ENCODE measurements at regions not wholly inside any gene's neighbourhood (a gene's known extent, or its start where the extent isn't known, plus 50 kb on each side); places are given as distances from the start of the nearest gene placed in this dataset.

GRCh38 chr4:3869661-3870566 lies 103.7 kb downstream of the ADRA2C start:
- TF ChIP-seq CTCF (IDR thresholded peaks at IDR 0.05; ENCODE audit: control insufficient read depth, insufficient read depth, low read depth, low read length, missing control alignments): no peak
- no peak for DNase-seq (ENCODE audit: low read depth)
- no peak overlapping the region for H3K4me3 ChIP-seq (ENCODE audit: control insufficient read depth, low read depth, low read length)

- no peak for DNase-seq (ENCODE audit: low read depth)
- H3K4me3 ChIP-seq (ENCODE audit: control insufficient read depth, low read depth, low read length): no peak overlapping the region
- no peak for TF ChIP-seq CTCF (IDR thresholded peaks at IDR 0.05; ENCODE audit: control insufficient read depth, insufficient read depth, low read depth, low read length, missing control alignments)
Measured at GRCh38 chr4:3870567-3870962, 104.4 kb downstream of the ADRA2C start.

DNA sequence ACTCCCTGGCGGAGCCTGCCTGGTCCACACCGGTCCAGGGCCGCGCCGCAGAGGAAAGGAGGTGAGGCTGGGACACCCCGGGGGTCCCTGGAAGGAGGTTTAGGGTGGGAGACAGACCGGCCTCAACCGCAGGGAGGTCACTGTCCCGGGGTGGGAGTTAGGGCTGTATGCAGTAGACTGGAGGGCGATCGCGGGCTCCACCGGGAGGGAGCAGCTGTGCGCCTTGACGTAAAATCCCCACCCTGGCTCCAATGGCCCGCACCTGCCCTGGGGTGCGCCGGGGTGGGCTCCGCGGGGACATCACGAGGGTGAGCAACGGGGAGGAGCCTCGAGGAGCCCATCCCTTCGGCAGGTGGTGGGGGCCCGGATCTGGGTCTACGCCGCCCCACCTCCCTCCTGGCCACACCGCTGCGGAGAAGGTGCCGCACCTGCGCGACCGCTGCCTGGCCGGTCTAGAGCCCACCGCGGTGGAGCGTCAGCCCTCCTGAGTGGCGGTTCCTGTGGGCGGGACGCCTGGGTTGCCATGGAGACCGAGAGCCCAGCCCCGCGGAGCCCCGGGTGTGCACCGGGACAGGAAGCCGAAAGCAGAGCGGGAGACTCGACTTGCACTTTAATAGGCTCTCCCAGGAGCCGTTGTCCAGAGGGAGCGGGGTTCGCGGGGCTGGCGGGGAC lies 105.1 kb downstream of the ADRA2C start:
- no peak for TF ChIP-seq CTCF (IDR thresholded peaks at IDR 0.05; ENCODE audit: control insufficient read depth, insufficient read depth, low read depth, low read length, missing control alignments)
- DNase-seq (ENCODE audit: low read depth): no peak
- no peak overlapping the region for H3K4me3 ChIP-seq (ENCODE audit: control insufficient read depth, low read depth, low read length)

GRCh38 chr4:3871881-3872833 lies 106.0 kb downstream of the ADRA2C start:
- no peak for TF ChIP-seq CTCF (IDR thresholded peaks at IDR 0.05; ENCODE audit: control insufficient read depth, insufficient read depth, low read depth, low read length, missing control alignments)
- H3K4me3 ChIP-seq (ENCODE audit: control insufficient read depth, low read depth, low read length): no peak overlapping the region
- no peak for DNase-seq (ENCODE audit: low read depth)

DNA sequence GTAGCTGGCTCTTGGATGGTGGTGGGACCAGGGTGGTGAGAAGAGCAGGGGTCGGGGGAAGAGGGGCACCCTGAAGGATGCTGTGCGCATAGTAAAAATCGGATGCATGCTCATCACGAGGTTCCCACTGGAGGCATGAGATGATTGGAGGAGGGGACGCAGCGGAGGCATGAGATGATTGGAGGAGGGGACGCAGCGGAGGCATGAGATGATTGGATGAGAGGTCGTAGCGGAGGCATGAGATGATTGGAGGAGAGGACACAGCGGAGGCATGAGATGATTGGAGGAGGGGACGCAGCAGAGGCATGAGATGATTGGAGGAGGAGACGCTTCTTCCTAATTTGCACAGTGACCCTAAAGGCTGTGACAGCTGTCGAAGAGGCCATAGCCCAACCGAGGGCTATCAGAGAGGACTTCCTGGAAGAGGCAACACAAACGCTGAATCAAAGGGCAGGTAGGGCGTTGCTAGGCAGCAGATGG lies 106.7 kb downstream of the ADRA2C start:
- no peak overlapping the region for H3K4me3 ChIP-seq (ENCODE audit: control insufficient read depth, low read depth, low read length)
- DNase-seq (ENCODE audit: low read depth): no peak
- no peak for TF ChIP-seq CTCF (IDR thresholded peaks at IDR 0.05; ENCODE audit: control insufficient read depth, insufficient read depth, low read depth, low read length, missing control alignments)

Data from AG09309 (cell line).